HUES6 (cell line): ENCODE measurements at regions not wholly inside any gene's neighbourhood (a gene's known extent, or its start where the extent isn't known, plus 50 kb on each side); places are given as distances from the start of the nearest gene placed in this dataset.
"Not testable (repeated sequence)": the region's sequence is repeated elsewhere in the genome, so short reads cannot be mapped to it uniquely, and the experiment has no call there.

Experiments used
- H3K27ac ChIP-seq: 2 replicates; pipeline ENCODE4 v1.7.0; 2013; ENCODE audit warnings: low read depth, mild to moderate bottlenecking, low read length, inconsistent platforms
- H3K27me3 ChIP-seq: 2 replicates; pipeline ENCODE4 v1.6.1; 2013; ENCODE audit warnings: low read length; ENCODE audit not compliant: control insufficient read depth, insufficient read depth
- H3K36me3 ChIP-seq: 2 replicates; pipeline ENCODE4 v1.6.1; 2013; ENCODE audit warnings: low read length; ENCODE audit not compliant: control insufficient read depth, insufficient read depth
- H3K4me1 ChIP-seq: 2 replicates; pipeline ENCODE4 v1.6.1; 2013; ENCODE audit warnings: low read length; ENCODE audit not compliant: control insufficient read depth, insufficient read depth
- H3K4me3 ChIP-seq: 2 replicates; pipeline ENCODE4 v1.5.1; 2013; ENCODE audit warnings: low read depth, low read length
- H3K9ac ChIP-seq: one replicate; pipeline ENCODE4 v1.6.1; 2013; ENCODE audit warnings: mild to moderate bottlenecking, low read length
- H3K9me3 ChIP-seq: 2 replicates; pipeline ENCODE4 v1.6.1; 2013; ENCODE audit warnings: low read depth, low read length; ENCODE audit not compliant: control insufficient read depth, insufficient read depth

GRCh38 chr10:109663122-109663521 lies 260.2 kb downstream of the XPNPEP1 start:
- Histone ChIP-seq H3K27ac (no peak overlapping the region), H3K9me3 (no peaks in the 10 kb centered on the region; the same call in 1 of the 2 replicates), H3K4me1 (no peaks in the 10 kb centered on the region), H3K9ac (no peak overlapping the region), H3K36me3 (no peaks in the 10 kb centered on the region), H3K4me3 (no peak overlapping the region), H3K27me3 (no peaks in the 10 kb centered on the region)

GRCh38 chr10:109652612-109653011 lies 270.7 kb downstream of the XPNPEP1 start:
- H3K9me3 ChIP-seq = peaks cover 11% of the 10 kb centered on the region
- not testable (repeated sequence) for H3K27ac ChIP-seq, H3K4me3 ChIP-seq, H3K4me1 ChIP-seq, H3K36me3 ChIP-seq, H3K27me3 ChIP-seq, H3K9ac ChIP-seq

GRCh38 chr10:109650228-109650627 lies 273.1 kb downstream of the XPNPEP1 start:
- H3K9ac ChIP-seq = no peak overlapping the region
- H3K27ac ChIP-seq = no peak overlapping the region
- H3K9me3 ChIP-seq = peaks cover 11% of the 10 kb centered on the region
- H3K27me3 ChIP-seq = no peaks in the 10 kb centered on the region
- no peaks in the 10 kb centered on the region for H3K4me1 ChIP-seq
- no peak overlapping the region for H3K4me3 ChIP-seq
- no peaks in the 10 kb centered on the region for H3K36me3 ChIP-seq

DNA sequence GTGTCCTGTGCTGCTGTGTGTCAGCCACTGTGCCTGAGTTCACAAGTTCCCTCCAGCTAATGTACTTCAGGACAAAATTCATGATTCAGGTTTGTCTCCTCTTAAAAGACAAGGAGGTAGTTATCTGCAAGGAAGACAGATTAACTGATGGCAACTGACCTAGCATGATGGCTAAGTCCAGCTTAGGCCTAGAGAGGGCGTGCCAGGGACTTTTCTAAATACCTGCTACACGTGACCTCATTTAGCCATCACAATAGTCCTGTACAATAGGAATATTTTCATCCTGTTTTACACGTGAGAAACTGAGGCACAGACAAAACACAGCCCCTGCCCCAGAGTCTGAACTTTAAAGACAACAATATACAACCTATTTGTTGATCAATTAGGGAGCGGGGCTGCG lies 275.7 kb downstream of the XPNPEP1 start:
- no peak overlapping the region for H3K9ac ChIP-seq
- no peaks in the 10 kb centered on the region for H3K36me3 ChIP-seq
- H3K4me3 ChIP-seq = no peak overlapping the region
- H3K27ac ChIP-seq = no peak overlapping the region
- peaks cover 10% of the 10 kb centered on the region for H3K9me3 ChIP-seq
- H3K27me3 ChIP-seq = no peaks in the 10 kb centered on the region
- H3K4me1 ChIP-seq = no peaks in the 10 kb centered on the region

- Histone ChIP-seq H3K36me3 (no peaks in the 10 kb centered on the region), H3K9ac (no peak overlapping the region), H3K27me3 (no peaks in the 10 kb centered on the region), H3K9me3 (peaks cover 21% of the 10 kb centered on the region), H3K27ac (no peak overlapping the region), H3K4me1 (no peaks in the 10 kb centered on the region), H3K4me3 (no peak overlapping the region)
These were observed 289.5 kb downstream of the XPNPEP1 start for GRCh38 chr10:109633846-109634245.

GRCh38 chr10:109633017-109633416 lies 290.3 kb downstream of the XPNPEP1 start:
- not testable (repeated sequence) for H3K36me3 ChIP-seq, H3K27me3 ChIP-seq, H3K4me1 ChIP-seq, H3K9ac ChIP-seq, H3K4me3 ChIP-seq, H3K27ac ChIP-seq
- H3K9me3 ChIP-seq = peaks cover 24% of the 10 kb centered on the region

- H3K27ac ChIP-seq = no peak overlapping the region
- no peaks in the 10 kb centered on the region for H3K27me3 ChIP-seq
- no peak overlapping the region for H3K9ac ChIP-seq
- H3K9me3 ChIP-seq = peaks cover 3% of the 10 kb centered on the region; the same call in 1 of the 2 replicates
- H3K4me3 ChIP-seq = no peak overlapping the region
- H3K36me3 ChIP-seq = no peaks in the 10 kb centered on the region
- H3K4me1 ChIP-seq = no peaks in the 10 kb centered on the region
These were observed 298.4 kb downstream of the XPNPEP1 start for GRCh38 chr10:109624939-109625338.

GRCh38 chr10:109622566-109622965 lies 300.7 kb downstream of the XPNPEP1 start:
- no peaks in the 10 kb centered on the region for H3K36me3 ChIP-seq
- H3K27me3 ChIP-seq = no peaks in the 10 kb centered on the region
- H3K9me3 ChIP-seq = no peaks in the 10 kb centered on the region
- no peaks in the 10 kb centered on the region for H3K4me1 ChIP-seq
- H3K9ac ChIP-seq = no peak overlapping the region
- H3K27ac ChIP-seq = no peak overlapping the region
- no peak overlapping the region for H3K4me3 ChIP-seq

GRCh38 chr10:109620396-109620795 lies 302.9 kb downstream of the XPNPEP1 start:
- Histone ChIP-seq H3K4me1 (no peaks in the 10 kb centered on the region), H3K27ac (no peak overlapping the region), H3K4me3 (no peak overlapping the region), H3K27me3 (no peaks in the 10 kb centered on the region), H3K36me3 (no peaks in the 10 kb centered on the region), H3K9ac (no peak overlapping the region), H3K9me3 (no peaks in the 10 kb centered on the region)

DNA sequence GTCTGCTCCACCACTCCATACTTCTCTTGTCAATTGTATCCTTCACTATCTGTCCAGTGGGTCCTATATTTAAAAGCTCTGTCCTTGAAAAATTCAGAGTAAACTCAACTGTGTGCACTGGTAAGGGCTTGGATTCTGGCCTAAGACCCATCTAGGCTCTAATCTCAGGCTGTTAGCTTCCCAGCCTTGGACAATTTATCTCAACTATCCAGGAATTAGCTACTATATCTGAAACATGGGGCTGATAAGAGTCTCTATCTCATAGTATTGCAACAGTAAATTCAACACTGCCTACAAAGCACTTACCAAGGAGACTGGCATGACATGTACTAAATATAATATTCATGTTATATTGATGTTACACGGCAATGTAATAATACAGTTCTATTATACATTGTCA lies 303.4 kb downstream of the XPNPEP1 start:
- H3K9ac ChIP-seq = no peak overlapping the region
- no peak overlapping the region for H3K27ac ChIP-seq
- no peaks in the 10 kb centered on the region for H3K4me1 ChIP-seq
- H3K27me3 ChIP-seq = no peaks in the 10 kb centered on the region
- no peaks in the 10 kb centered on the region for H3K9me3 ChIP-seq
- H3K4me3 ChIP-seq = no peak overlapping the region
- H3K36me3 ChIP-seq = no peaks in the 10 kb centered on the region

- no peaks in the 10 kb centered on the region for H3K36me3 ChIP-seq
- no peak overlapping the region for H3K9ac ChIP-seq
- no peaks in the 10 kb centered on the region for H3K4me1 ChIP-seq
- H3K4me3 ChIP-seq = no peak overlapping the region
- H3K9me3 ChIP-seq = no peaks in the 10 kb centered on the region
- H3K27ac ChIP-seq = no peak overlapping the region
- no peaks in the 10 kb centered on the region for H3K27me3 ChIP-seq
These were observed 304.6 kb downstream of the XPNPEP1 start for GRCh38 chr10:109618748-109619147.

GRCh38 chr10:109618301-109618700 lies 305.0 kb downstream of the XPNPEP1 start:
- no peak overlapping the region for H3K9ac ChIP-seq
- no peaks in the 10 kb centered on the region for H3K27me3 ChIP-seq
- no peaks in the 10 kb centered on the region for H3K36me3 ChIP-seq
- no peak overlapping the region for H3K4me3 ChIP-seq
- no peaks in the 10 kb centered on the region for H3K4me1 ChIP-seq
- no peak overlapping the region for H3K27ac ChIP-seq
- no peaks in the 10 kb centered on the region for H3K9me3 ChIP-seq
